ENCODE measurements at regions not wholly inside any gene's neighbourhood (a gene's known extent, or its start where the extent isn't known, plus 50 kb on each side); places are given as distances from the start of the nearest gene placed in this dataset.
"Not testable (repeated sequence)": the region's sequence is repeated elsewhere in the genome, so short reads cannot be mapped to it uniquely, and the experiment has no call there.

- TF ChIP-seq CTCF (IDR thresholded peaks at IDR 0.05; ENCODE audit: borderline replicate concordance, control extremely low read depth, extremely low read depth, insufficient read depth, missing control alignments), result no peak
- in situ Hi-C loops (cut with MboI; ENCODE audit: low sequenced_read_pairs, unreplicated experiment), result no loop called here
- no peak for DNase-seq (ENCODE audit: low spot score)
Observed at GRCh38 chr3:127085576-127085975, 102.7 kb downstream of the PLXNA1 start.

GRCh38 chr3:127086591-127086990 is 103.7 kb downstream of the PLXNA1 start:
- in situ Hi-C loops (cut with MboI; ENCODE audit: low sequenced_read_pairs, unreplicated experiment), result not testable (repeated sequence)

GRCh38 chr3:127087441-127087840 is 104.5 kb downstream of the PLXNA1 start:
- in situ Hi-C loops (cut with MboI; ENCODE audit: low sequenced_read_pairs, unreplicated experiment), result no loop called here
- TF ChIP-seq CTCF (IDR thresholded peaks at IDR 0.05; ENCODE audit: borderline replicate concordance, control extremely low read depth, extremely low read depth, insufficient read depth, missing control alignments), result no peak
- DNase-seq (ENCODE audit: low spot score), result no peak

More at GRCh38 chr3:127086591-127086990, 103.7 kb downstream of the PLXNA1 start:
- DNase-seq (ENCODE audit: low spot score), result not testable (repeated sequence)

- no peak for DNase-seq (ENCODE audit: low spot score)
- no peak for TF ChIP-seq CTCF (IDR thresholded peaks at IDR 0.05; ENCODE audit: borderline replicate concordance, control extremely low read depth, extremely low read depth, insufficient read depth, missing control alignments)
- in situ Hi-C loops (cut with MboI; ENCODE audit: low sequenced_read_pairs, unreplicated experiment), result no loop called here
Observed at GRCh38 chr3:127088511-127089351, 104.2 kb upstream of the PRR23E start.

- no peak for TF ChIP-seq CTCF (IDR thresholded peaks at IDR 0.05; ENCODE audit: borderline replicate concordance, control extremely low read depth, extremely low read depth, insufficient read depth, missing control alignments)
- DNase-seq (ENCODE audit: low spot score), result no peak
- in situ Hi-C loops (cut with MboI; ENCODE audit: low sequenced_read_pairs, unreplicated experiment), result no loop called here
Observed at GRCh38 chr3:127089486-127090145, 103.3 kb upstream of the PRR23E start.

- DNase-seq (ENCODE audit: low spot score), result no peak
- TF ChIP-seq CTCF (IDR thresholded peaks at IDR 0.05; ENCODE audit: borderline replicate concordance, control extremely low read depth, extremely low read depth, insufficient read depth, missing control alignments), result no peak
- in situ Hi-C loops (cut with MboI; ENCODE audit: low sequenced_read_pairs, unreplicated experiment), result no loop called here
Observed at GRCh38 chr3:127090218-127091160, 102.4 kb upstream of the PRR23E start.

All from GM13976 (cell line).